A673 (cell line): ENCODE measurements at regions not wholly inside any gene's neighbourhood (a gene's known extent, or its start where the extent isn't known, plus 50 kb on each side); places are given as distances from the start of the nearest gene placed in this dataset.
A peak's percentile ranks its signal among the peaks of the same experiment; 100 is the strongest.

ENCODE experiments used
- EZH2 ChIP-seq: fragments of 200-600 bp; sonication (generic); IDR thresholded peaks from 2 replicates; pipeline ENCODE4 v1.6.1; 2017; ENCODE audit warnings: borderline replicate concordance, low read depth, mild to moderate bottlenecking, mixed read lengths, antibody characterized with exemption, low read length; ENCODE audit not compliant: poor library complexity, severe bottlenecking
- TF ChIP-seq, protein P1 (sequence below): fragments of 300-800, 200-600 bp; sonication (generic); conservative IDR thresholded peaks from 2 replicates; pipeline ENCODE4 v1.5.1; 2017; ENCODE audit warnings: low read depth, mild to moderate bottlenecking, antibody characterized with exemption, low read length, moderate library complexity, mixed read lengths

DNA sequence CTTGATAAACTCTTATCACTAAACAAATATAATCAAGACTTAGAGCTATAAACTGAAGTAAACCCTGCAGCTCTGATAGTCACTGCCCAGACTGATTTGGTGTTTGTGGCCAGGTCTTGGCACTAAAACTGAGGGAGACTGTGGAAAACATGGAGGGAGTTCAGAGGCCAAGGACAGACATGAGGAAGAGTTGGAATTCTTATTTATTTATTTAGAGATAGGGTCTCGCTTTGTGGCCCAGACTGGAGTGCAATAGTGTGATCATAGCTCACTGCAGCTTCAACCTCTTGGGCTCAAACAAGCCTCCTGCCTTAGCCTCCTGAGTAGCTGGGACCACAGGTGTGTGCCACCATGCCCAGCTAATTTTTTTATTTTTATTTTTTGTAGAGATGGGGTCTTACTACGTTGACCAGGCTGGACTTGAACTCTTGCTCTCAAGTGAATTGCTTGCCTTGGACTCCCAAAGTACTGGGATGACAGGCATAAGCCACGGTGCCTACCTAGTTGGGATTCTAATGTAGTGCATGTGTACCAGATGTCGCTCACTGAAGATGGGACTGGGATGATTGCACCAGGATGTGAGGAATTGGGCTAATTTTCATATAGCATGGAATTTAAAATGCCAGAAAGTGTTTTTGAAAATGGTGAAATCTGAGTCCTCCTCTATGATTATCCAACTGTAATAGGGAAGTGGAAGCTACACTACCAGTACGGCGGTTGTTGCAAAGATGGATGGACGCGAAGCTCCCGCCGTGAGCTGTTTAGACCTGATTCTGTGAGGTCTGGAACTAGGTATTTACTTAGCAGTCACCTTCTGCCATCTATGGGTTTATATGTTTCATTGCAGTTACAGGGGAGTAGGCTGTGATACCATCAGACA is 52.7 kb upstream of the CTLA4 start:
- TF ChIP-seq, protein P1, sequence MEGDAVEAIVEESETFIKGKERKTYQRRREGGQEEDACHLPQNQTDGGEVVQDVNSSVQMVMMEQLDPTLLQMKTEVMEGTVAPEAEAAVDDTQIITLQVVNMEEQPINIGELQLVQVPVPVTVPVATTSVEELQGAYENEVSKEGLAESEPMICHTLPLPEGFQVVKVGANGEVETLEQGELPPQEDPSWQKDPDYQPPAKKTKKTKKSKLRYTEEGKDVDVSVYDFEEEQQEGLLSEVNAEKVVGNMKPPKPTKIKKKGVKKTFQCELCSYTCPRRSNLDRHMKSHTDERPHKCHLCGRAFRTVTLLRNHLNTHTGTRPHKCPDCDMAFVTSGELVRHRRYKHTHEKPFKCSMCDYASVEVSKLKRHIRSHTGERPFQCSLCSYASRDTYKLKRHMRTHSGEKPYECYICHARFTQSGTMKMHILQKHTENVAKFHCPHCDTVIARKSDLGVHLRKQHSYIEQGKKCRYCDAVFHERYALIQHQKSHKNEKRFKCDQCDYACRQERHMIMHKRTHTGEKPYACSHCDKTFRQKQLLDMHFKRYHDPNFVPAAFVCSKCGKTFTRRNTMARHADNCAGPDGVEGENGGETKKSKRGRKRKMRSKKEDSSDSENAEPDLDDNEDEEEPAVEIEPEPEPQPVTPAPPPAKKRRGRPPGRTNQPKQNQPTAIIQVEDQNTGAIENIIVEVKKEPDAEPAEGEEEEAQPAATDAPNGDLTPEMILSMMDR, result peak; percentile 66
- TF ChIP-seq EZH2, result no peak
